Tibial artery (tissue), 4 donors: ENCODE measurements at regions not wholly inside any gene's neighbourhood (a gene's known extent, or its start where the extent isn't known, plus 50 kb on each side); places are given as distances from the start of the nearest gene placed in this dataset.

ENCODE experiments used
- DNase-seq, 2 donors: peaks; one replicate each; pipeline ENCODE4 v3.0.0-alpha.2; 2019
- H3K27ac ChIP-seq, 2 donors: fragments of 200-600 bp; sonication (generic) in 1 of 2; 1 replicate in 1 of 2; 2 replicates in 1 of 2; pipeline ENCODE4 v1.5.1; 2018 to 2019; ENCODE audit warnings: mild to moderate bottlenecking in 1 of 2
- H3K27me3 ChIP-seq, 2 donors: fragments of 200-600 bp; sonication (generic) in 1 of 2; one replicate each; pipeline versions ENCODE4 v1.5.1 to v1.6.0; 2016 to 2019
- H3K36me3 ChIP-seq, 3 donors: fragments of 200-600 bp; sonication (generic) in 2 of 3; one replicate each; pipeline ENCODE4 v1.5.1; 2016 to 2019; ENCODE audit warnings: mild to moderate bottlenecking in 2 of 3
- H3K4me1 ChIP-seq, 4 donors: fragments of 200-600 bp; sonication (generic) in 2 of 4; 1 replicate in 3 of 4; 2 replicates in 1 of 4; pipeline ENCODE4 v1.5.1; 2016 to 2019
- H3K4me3 ChIP-seq, 2 donors: fragments of 200-600 bp; sonication (generic) in 1 of 2; 1 replicate in 1 of 2; 2 replicates in 1 of 2; pipeline ENCODE4 v1.5.1; 2018 to 2019; ENCODE audit warnings: mild to moderate bottlenecking in 2 of 2
- H3K9me3 ChIP-seq, 3 donors: fragments of 200-600 bp; sonication (generic) in 1 of 3; one replicate each; pipeline ENCODE4 v1.5.1; 2016 to 2019
- intact Hi-C: fragments of 100-400 bp; cut with DNase I; formaldehyde crosslinking; loops from one replicate; pipeline ENCODE4 v1.15.0; 2023; ENCODE audit warnings: low total_unique reads
- TF ChIP-seq, protein P1 (sequence below), 2 experiments: fragments of 200-600 bp in 1 of 2; fragments of 450-650 bp in 1 of 2; IDR thresholded peaks; one replicate each; pipeline ENCODE4 v1.5.1; 2017 to 2019; ENCODE audit warnings: antibody characterized with exemption in 2 of 2, mild to moderate bottlenecking in 1 of 2, moderate library complexity in 1 of 2

GRCh38 chr14:83309833-83310232, 1776.2 kb upstream of the SEL1L start:
- intact Hi-C loops, result no loop called here
- H3K9me3 ChIP-seq, result no peaks in the 10 kb centered on the region
- no peak for DNase-seq
- H3K27ac ChIP-seq, result no peak overlapping the region
- TF ChIP-seq, protein P1, sequence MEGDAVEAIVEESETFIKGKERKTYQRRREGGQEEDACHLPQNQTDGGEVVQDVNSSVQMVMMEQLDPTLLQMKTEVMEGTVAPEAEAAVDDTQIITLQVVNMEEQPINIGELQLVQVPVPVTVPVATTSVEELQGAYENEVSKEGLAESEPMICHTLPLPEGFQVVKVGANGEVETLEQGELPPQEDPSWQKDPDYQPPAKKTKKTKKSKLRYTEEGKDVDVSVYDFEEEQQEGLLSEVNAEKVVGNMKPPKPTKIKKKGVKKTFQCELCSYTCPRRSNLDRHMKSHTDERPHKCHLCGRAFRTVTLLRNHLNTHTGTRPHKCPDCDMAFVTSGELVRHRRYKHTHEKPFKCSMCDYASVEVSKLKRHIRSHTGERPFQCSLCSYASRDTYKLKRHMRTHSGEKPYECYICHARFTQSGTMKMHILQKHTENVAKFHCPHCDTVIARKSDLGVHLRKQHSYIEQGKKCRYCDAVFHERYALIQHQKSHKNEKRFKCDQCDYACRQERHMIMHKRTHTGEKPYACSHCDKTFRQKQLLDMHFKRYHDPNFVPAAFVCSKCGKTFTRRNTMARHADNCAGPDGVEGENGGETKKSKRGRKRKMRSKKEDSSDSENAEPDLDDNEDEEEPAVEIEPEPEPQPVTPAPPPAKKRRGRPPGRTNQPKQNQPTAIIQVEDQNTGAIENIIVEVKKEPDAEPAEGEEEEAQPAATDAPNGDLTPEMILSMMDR (IDR thresholded peaks at IDR 0.05), result no peak
- no peaks in the 10 kb centered on the region for H3K27me3 ChIP-seq
- no peak overlapping the region for H3K4me3 ChIP-seq
- H3K4me1 ChIP-seq, result no peaks in the 10 kb centered on the region
- no peaks in the 10 kb centered on the region for H3K36me3 ChIP-seq

GRCh38 chr14:83312511-83312910, 1778.9 kb upstream of the SEL1L start:
- TF ChIP-seq, protein P1 (IDR thresholded peaks at IDR 0.05), result no peak
- H3K4me1 ChIP-seq, result no peaks in the 10 kb centered on the region
- intact Hi-C loops, result no loop called here
- no peaks in the 10 kb centered on the region for H3K36me3 ChIP-seq
- no peaks in the 10 kb centered on the region for H3K9me3 ChIP-seq
- no peak overlapping the region for H3K27ac ChIP-seq
- no peak overlapping the region for H3K4me3 ChIP-seq
- DNase-seq, result no peak
- H3K27me3 ChIP-seq, result no peaks in the 10 kb centered on the region

- intact Hi-C loops, result no loop called here
Observed at GRCh38 chr14:83314764-83315163, 1781.1 kb upstream of the SEL1L start.

GRCh38 chr14:83316356-83316755, 1782.7 kb upstream of the SEL1L start:
- no peak for DNase-seq
- Histone ChIP-seq H3K4me3 (no peak overlapping the region), H3K27ac (no peak overlapping the region), H3K27me3 (no peaks in the 10 kb centered on the region), H3K9me3 (no peaks in the 10 kb centered on the region), H3K4me1 (no peaks in the 10 kb centered on the region), H3K36me3 (no peaks in the 10 kb centered on the region)
- intact Hi-C loops, result no loop called here
- TF ChIP-seq, protein P1 (IDR thresholded peaks at IDR 0.05), result no peak

More at GRCh38 chr14:83314764-83315163, 1781.1 kb upstream of the SEL1L start:
- H3K4me3 ChIP-seq, result no peak overlapping the region
- H3K36me3 ChIP-seq, result no peaks in the 10 kb centered on the region
- no peak overlapping the region for H3K27ac ChIP-seq
- no peaks in the 10 kb centered on the region for H3K4me1 ChIP-seq
- H3K27me3 ChIP-seq, result no peaks in the 10 kb centered on the region
- no peak for DNase-seq
- no peaks in the 10 kb centered on the region for H3K9me3 ChIP-seq
- TF ChIP-seq, protein P1 (IDR thresholded peaks at IDR 0.05), result no peak

DNA sequence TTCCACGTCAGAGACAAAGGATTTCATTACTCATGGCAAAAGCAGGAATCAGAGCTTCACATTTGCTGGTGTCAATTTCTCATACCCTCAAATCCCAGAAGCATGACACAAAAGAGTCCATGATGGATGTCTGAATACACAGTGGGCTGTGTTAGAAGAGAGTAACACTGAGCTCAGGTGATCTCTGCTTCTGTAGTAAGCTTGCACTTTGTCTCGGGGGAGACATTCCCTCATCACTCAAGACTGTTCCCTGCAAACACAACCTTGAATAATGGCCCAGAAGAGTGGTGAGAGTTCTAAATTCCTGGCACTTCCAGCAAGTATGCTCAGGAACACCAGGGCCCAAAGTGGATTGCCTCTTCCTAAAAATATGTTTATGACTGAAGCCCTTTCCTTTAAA, 1787.2 kb upstream of the SEL1L start:
- Histone ChIP-seq H3K36me3 (no peaks in the 10 kb centered on the region), H3K27ac (no peak overlapping the region), H3K4me1 (no peaks in the 10 kb centered on the region), H3K4me3 (no peak overlapping the region), H3K27me3 (no peaks in the 10 kb centered on the region), H3K9me3 (no peaks in the 10 kb centered on the region)
- DNase-seq, result no peak
- TF ChIP-seq, protein P1 (IDR thresholded peaks at IDR 0.05), result no peak
- intact Hi-C loops, result no loop called here

GRCh38 chr14:83331513-83331912, 1797.9 kb upstream of the SEL1L start:
- no peaks in the 10 kb centered on the region for H3K36me3 ChIP-seq
- TF ChIP-seq, protein P1 (IDR thresholded peaks at IDR 0.05), result no peak
- intact Hi-C loops, result no loop called here
- H3K4me1 ChIP-seq, result no peaks in the 10 kb centered on the region
- no peaks in the 10 kb centered on the region for H3K27me3 ChIP-seq
- no peak overlapping the region for H3K4me3 ChIP-seq
- DNase-seq, result no peak
- no peak overlapping the region for H3K27ac ChIP-seq
- no peaks in the 10 kb centered on the region for H3K9me3 ChIP-seq
